GM19438 (cell line): ENCODE measurements at regions not wholly inside any gene's neighbourhood (a gene's known extent, or its start where the extent isn't known, plus 50 kb on each side); places are given as distances from the start of the nearest gene placed in this dataset.
"Not testable (repeated sequence)": the region's sequence is repeated elsewhere in the genome, so short reads cannot be mapped to it uniquely, and the experiment has no call there.

Experiments used
- ATAC-seq: cut with Tn5 transposase; IDR thresholded peaks from one replicate; pipeline ENCODE4 v1.9.1; 2021; ENCODE audit warnings: low read depth; ENCODE audit not compliant: unreplicated experiment

- ATAC-seq: no peak
Observed at GRCh38 chr9:708551-709432, 132.7 kb upstream of the DMRT1 start.

GRCh38 chr9:710951-711745 is 130.3 kb upstream of the DMRT1 start:
- ATAC-seq: no peak

- ATAC-seq: no peak
Observed at GRCh38 chr9:711761-712553, 129.5 kb upstream of the DMRT1 start.

GRCh38 chr9:712643-713042 is 128.9 kb upstream of the DMRT1 start:
- ATAC-seq: no peak

GRCh38 chr9:713091-713490 is 128.4 kb upstream of the DMRT1 start:
- no peak for ATAC-seq

GRCh38 chr9:714675-715074 is 126.8 kb upstream of the DMRT1 start:
- no peak for ATAC-seq

- ATAC-seq: no peak
Observed at GRCh38 chr9:715300-715699, 126.2 kb upstream of the DMRT1 start.

GRCh38 chr9:715743-716400 is 125.6 kb upstream of the DMRT1 start:
- no peak for ATAC-seq

- ATAC-seq: no peak
Observed at GRCh38 chr9:717722-718121, 123.8 kb upstream of the DMRT1 start.

- ATAC-seq: no peak
Observed at GRCh38 chr9:720239-720881, 121.1 kb upstream of the DMRT1 start.

- ATAC-seq: no peak
Observed at GRCh38 chr9:722388-722980, 119.0 kb upstream of the DMRT1 start.

GRCh38 chr9:724461-724860 is 117.0 kb upstream of the DMRT1 start:
- ATAC-seq: not testable (repeated sequence)

- no peak for ATAC-seq
Observed at GRCh38 chr9:726005-726404, 115.5 kb upstream of the DMRT1 start.

- ATAC-seq: no peak
Observed at GRCh38 chr9:727767-728166, 113.7 kb upstream of the DMRT1 start.

GRCh38 chr9:728535-728934 is 113.0 kb upstream of the DMRT1 start:
- ATAC-seq: no peak

- no peak for ATAC-seq
Observed at GRCh38 chr9:731474-731873, 110.0 kb upstream of the DMRT1 start.

GRCh38 chr9:734831-735511 is 106.5 kb upstream of the DMRT1 start:
- no peak for ATAC-seq

GRCh38 chr9:737400-738120 is 103.9 kb upstream of the DMRT1 start:
- ATAC-seq: no peak
